ENCODE measurements at regions not wholly inside any gene's neighbourhood (a gene's known extent, or its start where the extent isn't known, plus 50 kb on each side); places are given as distances from the start of the nearest gene placed in this dataset.

GRCh38 chr11:79512706-79513469 lies 72.1 kb upstream of the TENM4 start:
- FAIRE-seq (no peak), ATAC-seq (peak; percentile 42), DNase-seq (ENCODE audit: low read depth, low spot score) (no peak)
- Histone ChIP-seq H4K20me1 (ENCODE audit: control insufficient read depth, insufficient read depth) (no peaks in the 10 kb centered on the region), H3K4me2 (ENCODE audit: control insufficient read depth, insufficient read depth) (no peak overlapping the region), H3K9ac (ENCODE audit: control insufficient read depth, insufficient read depth, low read length) (no peak overlapping the region), H3K27me3 (replicated peaks in 1 of 2; ENCODE audit: control insufficient read depth in 2 of 2, insufficient read depth in 2 of 2, low read length in 1 of 2) (peaks cover 0 to 1% of the 10 kb centered on the region in 2 experiments; a peak in 2 of 4 replicates), H3K36me3 (ENCODE audit: control insufficient read depth in 2 of 2, insufficient read depth in 2 of 2, low read length in 1 of 2) (no peaks in the 10 kb centered on the region), H3K9me3 (replicated peaks; ENCODE audit: control insufficient read depth, insufficient read depth, low read length) (no peaks in the 10 kb centered on the region), H3K27ac (ENCODE audit: control insufficient read depth, insufficient read depth) (no peak overlapping the region), H3K79me2 (ENCODE audit: control insufficient read depth, insufficient read depth, low read length) (no peaks in the 10 kb centered on the region), H3K4me3 (no peak overlapping the region), H3K4me1 (ENCODE audit: control insufficient read depth, insufficient read depth, low read length) (no peaks in the 10 kb centered on the region), H2AFZ (ENCODE audit: control insufficient read depth, low read depth, low read length) (no peak overlapping the region)
- TF ChIP-seq RUNX3 (IDR thresholded peaks at IDR 0.05; ENCODE audit: low read length), result no peak
- no peak for TF ChIP-seq NFYA (IDR thresholded peaks at IDR 0.05; ENCODE audit: borderline replicate concordance, low read depth, low read length)
- TF ChIP-seq HDAC2 (IDR thresholded peaks at IDR 0.05), result no peak
- TF ChIP-seq, protein P1, sequence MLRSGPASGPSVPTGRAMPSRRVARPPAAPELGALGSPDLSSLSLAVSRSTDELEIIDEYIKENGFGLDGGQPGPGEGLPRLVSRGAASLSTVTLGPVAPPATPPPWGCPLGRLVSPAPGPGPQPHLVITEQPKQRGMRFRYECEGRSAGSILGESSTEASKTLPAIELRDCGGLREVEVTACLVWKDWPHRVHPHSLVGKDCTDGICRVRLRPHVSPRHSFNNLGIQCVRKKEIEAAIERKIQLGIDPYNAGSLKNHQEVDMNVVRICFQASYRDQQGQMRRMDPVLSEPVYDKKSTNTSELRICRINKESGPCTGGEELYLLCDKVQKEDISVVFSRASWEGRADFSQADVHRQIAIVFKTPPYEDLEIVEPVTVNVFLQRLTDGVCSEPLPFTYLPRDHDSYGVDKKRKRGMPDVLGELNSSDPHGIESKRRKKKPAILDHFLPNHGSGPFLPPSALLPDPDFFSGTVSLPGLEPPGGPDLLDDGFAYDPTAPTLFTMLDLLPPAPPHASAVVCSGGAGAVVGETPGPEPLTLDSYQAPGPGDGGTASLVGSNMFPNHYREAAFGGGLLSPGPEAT (IDR thresholded peaks at IDR 0.05; ENCODE audit: low read depth), result no peak
- TF ChIP-seq NFXL1 (IDR thresholded peaks at IDR 0.05; ENCODE audit: borderline replicate concordance), result no peak
- no peak for TF ChIP-seq MAX (IDR thresholded peaks at IDR 0.05; ENCODE audit: low read depth, low read length)
- no peak for TF ChIP-seq REST (IDR thresholded peaks at IDR 0.05; ENCODE audit: low read depth, low read length)
- TF ChIP-seq MTA3 (IDR thresholded peaks at IDR 0.05; ENCODE audit: borderline replicate concordance, low read length), result no peak
- no peak for TF ChIP-seq SREBF1 (IDR thresholded peaks at IDR 0.05; ENCODE audit: low read length)
- TF ChIP-seq GATAD2B (conservative IDR thresholded peaks at IDR 0.05; ENCODE audit: low read depth), result no peak
- no peak for TF ChIP-seq CBFB (IDR thresholded peaks at IDR 0.05; ENCODE audit: low read depth)
- ChIA-PET RAD21 (ENCODE audit: unreplicated experiment) (no interaction called here), POLR2A (no interaction called here), CTCF (interaction anchor here (1.2 kb wide), 1 partner anchor 88 kb away, joined by 3 read pairs; no protein-coding TSS in a partner anchor), SMC1A (ENCODE audit: uncharacterized antibody, unreplicated experiment) (interaction anchor here (0.7 kb wide), 1 partner anchor 521 kb away, joined by 3 read pairs; no protein-coding TSS in a partner anchor)
- WGBS (ENCODE audit: insufficient coverage, insufficient replicate concordance, low lambda C conversion rate, missing lambda C conversion rate), result 1% methylated on average over 4 of the region's 4 CpGs
- intact Hi-C loops (cut with micrococcal nuclease; ENCODE audit: unreplicated experiment) (no loop called here), in situ Hi-C loops (cut with MboI) (no loop called here)
- no TSS peak for BruUV-seq (replicated peaks)
